Erythroblast (primary cell): ENCODE measurements at regions not wholly inside any gene's neighbourhood (a gene's known extent, or its start where the extent isn't known, plus 50 kb on each side); places are given as distances from the start of the nearest gene placed in this dataset.

ENCODE experiments used
- GATA1 ChIP-seq: IDR thresholded peaks from 2 replicates; pipeline ENCODE4 v1.6.1; 2011; ENCODE audit warnings: low read depth, mild to moderate bottlenecking, control low read depth, low read length, moderate library complexity
- POLR2A ChIP-seq: IDR thresholded peaks from 2 replicates; pipeline ENCODE4 v1.6.1; 2011; ENCODE audit warnings: mild to moderate bottlenecking, low read length

- no peak for TF ChIP-seq POLR2A
- no peak for TF ChIP-seq GATA1
Measured at GRCh38 chr6:22779062-22779461, 209.7 kb downstream of the HDGFL1 start.
